ENCODE measurements at regions not wholly inside any gene's neighbourhood (a gene's known extent, or its start where the extent isn't known, plus 50 kb on each side); places are given as distances from the start of the nearest gene placed in this dataset.

DNA sequence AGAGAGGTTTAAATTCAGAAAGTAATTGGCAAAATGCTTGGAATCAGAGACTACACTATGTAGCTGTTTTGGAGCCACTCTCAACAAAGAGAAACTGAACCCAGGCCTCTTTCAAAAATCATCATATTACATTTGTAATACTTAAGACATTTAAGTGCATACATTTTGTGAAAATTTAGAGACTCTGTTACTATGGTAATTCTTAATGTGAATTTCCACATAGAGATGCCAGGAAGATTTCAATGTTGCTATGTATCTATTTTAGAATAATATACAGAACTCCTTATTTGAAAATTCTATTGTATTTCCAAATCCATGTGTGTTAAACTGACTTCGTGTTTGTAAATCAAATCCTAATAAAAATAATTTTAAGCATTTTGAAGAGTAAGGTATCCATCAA lies 1260.9 kb upstream of the C9orf72 start:
- no peak for DNase-seq (ENCODE audit: low spot score)

DNA sequence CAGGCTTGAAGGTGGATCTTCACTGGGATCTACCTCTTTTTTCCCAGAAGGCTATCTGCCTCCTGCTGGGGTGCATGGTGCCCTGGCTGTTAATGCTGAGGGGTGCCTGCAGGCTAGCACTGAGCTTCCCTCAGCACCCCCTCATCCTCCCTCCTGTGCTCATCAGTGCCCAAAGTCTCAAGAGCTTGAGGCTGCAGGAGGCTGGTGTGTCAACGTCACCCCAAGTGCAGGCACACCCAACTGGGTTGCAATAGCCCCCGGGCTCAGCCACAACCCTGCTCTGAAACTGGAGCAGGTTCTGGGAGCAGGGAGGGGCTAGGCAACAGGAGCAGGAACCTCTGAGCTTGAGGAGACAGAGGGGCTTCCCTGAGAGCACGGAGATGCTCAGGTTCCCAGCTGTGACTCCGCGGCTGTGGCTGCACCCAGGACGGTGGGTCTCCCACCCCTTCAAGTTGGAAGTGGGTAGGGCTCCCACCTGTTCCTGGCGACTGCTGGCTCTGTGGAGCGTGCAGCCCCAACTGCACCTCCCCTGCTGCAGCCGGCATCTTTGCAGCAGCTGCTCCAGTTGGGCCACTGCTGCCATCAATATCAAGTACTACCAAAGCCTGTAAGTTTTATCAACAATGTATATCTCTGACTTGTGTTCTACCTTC lies 1266.6 kb upstream of the C9orf72 start:
- DNase-seq (ENCODE audit: low spot score) = no peak

GRCh38 chr9:28841775-28842174 lies 1268.5 kb upstream of the C9orf72 start:
- DNase-seq (ENCODE audit: low spot score) = no peak

DNA sequence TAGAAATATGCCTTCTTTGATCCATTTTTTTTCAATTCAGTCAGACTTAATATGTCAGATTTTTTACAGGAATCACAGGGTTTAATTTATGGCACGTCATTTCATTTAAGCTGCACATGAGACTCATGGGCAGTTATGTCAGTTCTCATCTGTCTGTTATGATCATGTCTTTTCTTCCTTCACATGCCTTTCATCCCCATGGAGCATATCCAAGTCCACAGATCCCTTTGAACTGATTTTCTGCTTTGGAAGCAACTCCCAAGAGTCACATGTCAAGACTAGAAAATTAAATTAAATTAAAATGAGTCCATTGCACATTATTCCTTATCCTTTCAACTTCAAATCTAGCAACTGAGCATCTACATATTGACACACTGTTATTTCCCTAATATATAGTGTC lies 1274.0 kb upstream of the C9orf72 start:
- DNase-seq (ENCODE audit: low spot score) = no peak

GRCh38 chr9:28848671-28849070 lies 1275.4 kb upstream of the C9orf72 start:
- DNase-seq (ENCODE audit: low spot score) = no peak

GRCh38 chr9:28853477-28853876 lies 1280.2 kb upstream of the C9orf72 start:
- DNase-seq (ENCODE audit: low spot score) = no peak

GRCh38 chr9:28866951-28867350 lies 1293.7 kb upstream of the C9orf72 start:
- no peak for DNase-seq (ENCODE audit: low spot score)

- DNase-seq (ENCODE audit: low spot score) = no peak
Measured at GRCh38 chr9:28868228-28868990, 1295.1 kb upstream of the C9orf72 start.

- no peak for DNase-seq (ENCODE audit: low spot score)
Measured at GRCh38 chr9:28882529-28882928, 1309.2 kb upstream of the C9orf72 start.

GRCh38 chr9:28883234-28883633 lies 1310.0 kb upstream of the C9orf72 start:
- DNase-seq (ENCODE audit: low spot score) = no peak

- no peak for DNase-seq (ENCODE audit: low spot score)
Measured at GRCh38 chr9:28887188-28887884, 1314.1 kb upstream of the C9orf72 start.

DNA sequence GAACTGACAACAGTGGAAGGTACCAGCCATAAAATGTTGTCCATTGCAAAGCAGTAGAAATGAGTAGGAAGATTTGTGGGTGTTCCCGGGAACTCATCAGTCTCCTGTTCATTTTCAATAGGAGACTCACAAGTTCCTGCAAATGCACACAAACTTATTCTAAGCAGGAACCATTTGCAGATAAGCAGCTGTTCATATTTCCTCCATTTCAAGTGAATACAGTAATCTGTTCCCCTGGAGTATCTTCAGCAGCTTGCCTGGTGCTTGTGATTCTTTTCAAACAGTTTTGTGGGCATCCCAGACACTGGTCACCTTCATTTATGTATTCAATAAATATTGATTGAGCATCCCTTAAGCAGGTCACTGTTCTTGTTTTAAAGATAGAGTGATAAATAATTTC lies 1315.5 kb upstream of the C9orf72 start:
- DNase-seq (ENCODE audit: low spot score) = no peak

DNA sequence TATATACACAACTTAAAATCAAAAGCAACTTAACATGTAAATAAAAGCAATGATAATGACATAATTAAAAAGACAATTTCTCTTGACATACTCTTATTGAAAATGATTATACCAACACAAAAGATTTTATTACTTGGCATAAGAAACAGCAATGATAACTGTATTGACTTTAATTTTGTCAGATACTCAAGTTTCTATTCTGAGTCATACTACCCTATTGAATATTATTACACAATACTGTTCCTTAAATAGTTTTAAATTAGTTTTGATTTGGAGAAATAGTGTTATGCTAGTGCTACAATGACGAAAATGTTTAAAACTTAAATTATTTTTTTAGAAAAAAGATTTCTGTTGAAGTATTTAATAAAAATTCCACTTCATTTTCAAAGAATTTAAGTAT lies 1319.3 kb upstream of the C9orf72 start:
- no peak for DNase-seq (ENCODE audit: low spot score)

- DNase-seq (ENCODE audit: low spot score) = no peak
Measured at GRCh38 chr9:28899267-28899666, 1326.0 kb upstream of the C9orf72 start.

GRCh38 chr9:28899926-28900325 lies 1326.6 kb upstream of the C9orf72 start:
- DNase-seq (ENCODE audit: low spot score) = no peak

- no peak for DNase-seq (ENCODE audit: low spot score)
Measured at GRCh38 chr9:28900406-28900805, 1327.1 kb upstream of the C9orf72 start.

DNA sequence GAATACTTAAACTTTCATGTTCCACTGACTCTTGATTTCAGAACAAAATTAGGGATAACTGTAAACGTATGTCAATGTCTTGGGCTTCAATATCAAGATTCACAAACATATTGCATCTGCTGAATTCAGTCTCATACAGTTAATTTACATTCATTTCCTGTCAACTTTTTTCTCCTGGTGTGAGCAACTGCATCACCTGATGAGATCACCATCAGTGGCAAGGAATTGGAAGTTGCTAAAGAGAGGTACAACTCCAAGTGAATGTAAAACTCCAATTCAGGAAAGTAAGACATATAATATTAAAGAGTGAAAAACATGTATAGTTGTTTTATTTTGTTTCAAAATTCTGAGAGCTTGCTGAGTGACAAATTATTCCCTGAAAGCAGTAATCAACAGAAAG lies 1336.2 kb upstream of the C9orf72 start:
- no peak for DNase-seq (ENCODE audit: low spot score)

GRCh38 chr9:28912621-28913020 lies 1339.3 kb upstream of the C9orf72 start:
- no peak for DNase-seq (ENCODE audit: low spot score)

- peak; percentile 38 for DNase-seq (ENCODE audit: low spot score)
Measured at GRCh38 chr9:28915202-28915930, 1342.1 kb upstream of the C9orf72 start.

DNA sequence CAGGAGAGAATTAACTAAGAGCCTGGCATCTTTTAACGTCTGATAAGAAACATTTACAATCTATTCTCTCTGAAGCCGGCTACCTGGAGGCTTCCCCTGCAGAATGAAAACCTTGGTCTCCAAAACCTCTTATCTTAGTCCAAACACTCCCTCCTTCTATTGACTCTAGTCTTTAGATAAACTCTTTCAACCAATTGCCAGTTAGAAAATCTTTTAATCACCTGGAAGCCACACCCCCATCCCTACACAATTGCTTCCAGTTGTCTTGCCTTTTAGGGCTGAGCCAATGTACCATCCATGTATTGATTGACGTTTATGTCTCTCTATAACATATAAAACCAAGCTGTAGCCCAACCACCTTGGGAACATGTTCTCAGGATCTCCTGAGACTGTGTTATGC lies 1343.1 kb upstream of the C9orf72 start:
- no peak for DNase-seq (ENCODE audit: low spot score)

GRCh38 chr9:28921857-28922500 lies 1348.7 kb upstream of the C9orf72 start:
- no peak for DNase-seq (ENCODE audit: low spot score)

GRCh38 chr9:28922891-28923290 lies 1349.6 kb upstream of the C9orf72 start:
- no peak for DNase-seq (ENCODE audit: low spot score)

Measured in LoVo (cell line).